Tongue (tissue), 1 donor: ENCODE measurements at regions not wholly inside any gene's neighbourhood (a gene's known extent, or its start where the extent isn't known, plus 50 kb on each side); places are given as distances from the start of the nearest gene placed in this dataset.
"Not testable (repeated sequence)": the region's sequence is repeated elsewhere in the genome, so short reads cannot be mapped to it uniquely, and the experiment has no call there.

Experiments used
- DNase-seq: peaks from one replicate; pipeline ENCODE4 v3.0.0-alpha.2; 2015

DNA sequence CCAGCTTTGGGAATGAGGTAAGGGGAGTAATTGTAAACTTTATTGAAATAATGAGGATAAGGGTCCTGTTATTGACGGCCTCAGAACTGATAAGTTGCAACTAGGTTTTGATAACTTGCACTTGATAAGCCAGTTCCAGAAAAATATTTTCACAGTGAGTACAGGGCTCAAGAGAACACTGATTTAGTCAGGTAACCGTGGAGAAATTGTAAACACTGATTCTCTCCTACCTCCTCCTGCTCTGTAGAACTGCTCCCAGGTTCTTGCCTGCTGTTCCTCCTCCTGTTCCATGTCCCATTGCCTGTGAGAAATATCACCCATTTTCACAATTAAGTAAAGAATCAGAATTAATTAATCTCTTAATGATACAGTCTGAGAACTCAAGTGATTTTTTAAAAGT, 55.0 kb upstream of the CXXC4 start:
- no peak for DNase-seq

DNA sequence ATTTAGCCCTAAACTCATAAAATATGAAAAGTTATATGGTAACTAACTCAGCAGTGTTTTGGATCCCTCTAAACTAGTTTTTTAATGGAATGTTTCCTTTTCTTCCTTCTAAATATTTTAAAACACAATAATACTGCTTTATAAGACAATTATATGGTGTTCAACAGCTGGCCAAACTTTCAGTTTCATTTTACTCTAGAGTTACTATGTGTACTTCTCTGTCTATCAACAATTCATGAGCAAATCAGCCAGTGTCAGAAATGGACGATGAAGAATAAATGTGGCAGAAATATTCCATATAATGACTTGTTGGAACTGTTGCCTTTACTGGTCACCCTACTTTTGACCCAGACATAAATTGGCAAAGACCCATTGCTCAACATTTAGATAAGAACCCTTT, 64.8 kb upstream of the CXXC4 start:
- no peak for DNase-seq

GRCh38 chr4:104571341-104571740, 76.6 kb upstream of the CXXC4 start:
- no peak for DNase-seq

DNA sequence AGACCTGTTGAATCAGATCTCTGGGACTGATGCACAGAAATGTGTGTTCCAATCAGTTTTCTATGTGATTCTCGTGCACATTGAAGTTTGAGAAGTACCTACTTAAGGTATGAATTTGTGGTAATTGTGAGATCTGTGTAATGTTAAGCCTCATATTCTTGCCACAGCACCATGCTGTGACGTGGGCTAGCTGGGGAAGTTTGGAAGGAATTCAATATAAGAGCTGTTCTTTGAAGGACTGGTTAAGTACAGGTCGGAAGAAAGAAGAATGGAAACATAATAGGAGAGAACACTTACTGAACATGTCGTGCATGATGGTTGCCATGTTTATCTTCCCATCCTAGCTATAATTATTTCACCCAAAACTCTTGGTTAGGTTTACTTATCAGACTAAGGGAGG, 79.7 kb upstream of the CXXC4 start:
- no peak for DNase-seq

GRCh38 chr4:104575278-104575677, 80.6 kb upstream of the CXXC4 start:
- no peak for DNase-seq

GRCh38 chr4:104577405-104577804, 82.7 kb upstream of the CXXC4 start:
- no peak for DNase-seq

- DNase-seq: not testable (repeated sequence)
These were observed 86.8 kb upstream of the CXXC4 start for GRCh38 chr4:104581476-104581875.

- DNase-seq: not testable (repeated sequence)
These were observed 87.4 kb upstream of the CXXC4 start for GRCh38 chr4:104582056-104582455.

- DNase-seq: no peak
These were observed 94.7 kb upstream of the CXXC4 start for GRCh38 chr4:104589264-104589868.

DNA sequence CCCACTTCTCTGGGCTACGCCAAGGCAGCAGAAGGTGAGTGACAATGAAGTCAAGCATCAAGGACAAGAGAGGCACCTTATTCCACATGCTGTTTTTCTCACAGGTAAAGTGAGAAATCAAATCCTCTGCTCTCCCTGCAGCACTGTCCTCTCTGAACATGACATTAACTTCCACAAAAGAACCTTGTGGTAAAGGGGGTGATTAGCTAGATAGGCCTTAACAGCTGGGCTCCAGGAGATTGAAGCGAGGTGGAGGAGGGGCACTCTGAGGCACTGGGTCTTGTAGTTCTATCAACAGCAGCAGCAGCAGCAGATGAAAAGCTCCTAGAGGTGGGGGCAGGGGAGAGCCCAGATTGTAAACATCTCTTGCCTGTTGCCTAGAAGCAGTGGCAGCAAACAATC, 96.8 kb upstream of the CXXC4 start:
- DNase-seq: peak; percentile 74

DNA sequence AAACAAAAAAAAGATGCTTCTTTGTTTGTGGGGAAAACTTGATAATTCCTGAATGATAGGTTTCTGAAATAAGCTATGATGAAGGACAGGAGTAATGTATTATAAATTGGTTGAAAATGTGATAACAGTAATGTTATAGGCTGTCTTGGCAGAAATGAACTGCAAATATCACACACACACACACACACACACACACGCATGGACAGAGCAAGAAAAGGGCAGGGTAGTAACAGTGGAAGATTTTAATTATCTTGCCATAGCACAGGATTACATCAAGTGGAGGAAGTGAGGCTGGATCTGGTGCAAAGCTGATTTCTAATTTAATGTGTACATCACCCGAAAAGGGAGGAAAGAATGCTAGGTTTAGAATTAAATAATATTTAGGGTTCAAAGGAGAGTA, 97.5 kb upstream of the CXXC4 start:
- no peak for DNase-seq

DNA sequence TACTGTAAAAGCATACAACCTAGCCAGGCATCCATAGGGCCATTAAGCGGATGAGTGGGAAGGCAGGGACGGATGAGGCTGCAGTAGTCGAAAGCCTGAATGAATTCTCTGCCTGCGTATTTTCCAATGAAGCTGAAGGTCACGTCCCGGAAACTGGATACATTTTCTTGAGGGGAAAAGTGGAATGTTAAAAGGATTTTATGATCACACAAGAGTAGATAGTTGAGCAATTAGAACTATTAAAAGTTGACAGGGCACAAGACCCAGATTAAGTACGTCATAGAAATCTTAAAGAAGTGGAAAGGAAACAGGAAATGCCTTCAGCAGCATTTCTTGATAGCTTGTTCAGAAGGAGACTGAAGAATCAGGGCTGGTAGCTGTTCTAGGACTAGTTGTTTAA, 98.3 kb upstream of the CXXC4 start:
- peak; percentile 23 for DNase-seq

GRCh38 chr4:104596189-104596588, 101.5 kb upstream of the CXXC4 start:
- no peak for DNase-seq

- no peak for DNase-seq
These were observed 120.8 kb upstream of the CXXC4 start for GRCh38 chr4:104615496-104615895.

DNA sequence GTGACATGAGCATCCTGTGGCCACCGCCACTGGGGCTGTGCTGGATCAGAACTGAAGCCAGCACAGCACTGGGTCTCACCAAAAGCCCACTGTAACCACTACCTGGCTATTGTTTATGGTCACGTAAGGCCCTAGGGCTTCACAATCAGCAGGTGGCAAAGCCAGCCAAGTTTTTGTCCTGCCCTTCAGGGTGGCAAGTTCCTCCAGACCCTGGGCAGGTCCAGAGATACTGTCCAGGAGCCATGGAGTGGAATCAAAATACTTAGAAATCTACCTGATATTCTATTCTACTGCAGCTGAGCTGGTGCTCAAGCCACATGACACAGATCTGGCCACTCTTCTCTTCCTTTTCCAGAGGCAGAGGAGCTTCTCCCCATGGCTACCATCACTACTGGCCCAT, 121.2 kb upstream of the CXXC4 start:
- DNase-seq: no peak

DNA sequence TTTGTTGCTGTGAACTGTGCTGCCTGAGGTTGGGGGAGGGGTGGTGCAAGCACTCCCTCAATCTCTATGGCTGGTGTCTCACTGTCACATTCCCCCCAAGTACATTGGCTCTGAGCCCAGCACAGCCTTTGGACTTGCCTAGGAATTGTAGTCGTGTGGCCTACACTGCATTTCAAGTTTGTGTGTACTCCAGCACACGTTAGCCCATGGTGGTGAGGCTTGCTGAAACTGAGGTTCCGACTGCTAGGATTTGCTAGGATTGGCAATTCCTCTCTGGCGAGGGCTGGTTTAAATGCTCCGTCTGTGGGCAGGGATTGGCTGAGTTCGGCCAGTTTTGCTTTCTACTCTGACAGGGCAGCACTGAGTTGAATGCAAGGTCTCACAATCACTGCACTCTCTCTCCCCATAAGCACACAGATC, 121.7 kb upstream of the CXXC4 start:
- peak; percentile 31 for DNase-seq

- no peak for DNase-seq
These were observed 131.0 kb upstream of the CXXC4 start for GRCh38 chr4:104625706-104626105.

GRCh38 chr4:104629601-104630000, 134.9 kb upstream of the CXXC4 start:
- DNase-seq: no peak

DNA sequence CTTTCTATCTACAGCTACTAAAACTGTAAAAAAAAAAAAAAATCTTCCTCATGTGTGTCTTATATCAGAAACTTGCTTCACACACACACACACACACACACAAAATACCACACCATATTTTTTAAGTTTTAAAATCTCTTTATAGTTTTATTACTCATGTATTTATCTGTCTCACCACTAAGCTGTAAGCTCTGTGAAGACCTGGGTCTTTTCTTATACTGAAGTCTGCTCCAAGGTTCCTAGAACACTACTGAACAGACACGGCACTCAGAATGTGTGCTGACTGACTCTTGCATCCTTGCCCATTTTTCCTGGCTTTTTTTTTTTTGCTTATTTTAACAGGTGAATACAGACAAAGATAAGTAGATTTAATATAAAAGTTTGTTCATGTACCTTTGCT, 135.6 kb upstream of the CXXC4 start:
- no peak for DNase-seq

DNA sequence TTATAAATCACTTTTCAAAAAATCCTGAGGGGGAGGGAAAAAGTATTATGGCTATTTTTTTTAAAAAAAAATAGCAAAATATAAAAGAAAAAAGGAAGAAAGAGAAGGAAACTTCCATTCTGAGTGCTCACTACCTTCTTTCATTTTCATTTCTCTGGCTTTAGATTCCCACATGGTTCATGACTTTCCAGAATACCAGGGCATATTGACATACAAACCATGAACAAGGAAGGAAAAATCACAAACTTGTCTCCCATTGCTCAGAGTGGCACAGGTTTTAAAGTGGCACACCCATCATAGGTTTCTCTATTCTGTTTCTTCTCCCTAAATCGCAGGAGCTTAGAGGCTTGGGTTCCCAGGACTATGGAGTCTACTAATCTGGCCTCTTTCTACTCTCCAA, 136.3 kb upstream of the CXXC4 start:
- DNase-seq: no peak

- peak; percentile 7 for DNase-seq
These were observed 146.7 kb upstream of the CXXC4 start for GRCh38 chr4:104641418-104641817.

GRCh38 chr4:104642521-104642920, 147.8 kb upstream of the CXXC4 start:
- no peak for DNase-seq

GRCh38 chr4:104643805-104644204, 149.1 kb upstream of the CXXC4 start:
- no peak for DNase-seq

DNA sequence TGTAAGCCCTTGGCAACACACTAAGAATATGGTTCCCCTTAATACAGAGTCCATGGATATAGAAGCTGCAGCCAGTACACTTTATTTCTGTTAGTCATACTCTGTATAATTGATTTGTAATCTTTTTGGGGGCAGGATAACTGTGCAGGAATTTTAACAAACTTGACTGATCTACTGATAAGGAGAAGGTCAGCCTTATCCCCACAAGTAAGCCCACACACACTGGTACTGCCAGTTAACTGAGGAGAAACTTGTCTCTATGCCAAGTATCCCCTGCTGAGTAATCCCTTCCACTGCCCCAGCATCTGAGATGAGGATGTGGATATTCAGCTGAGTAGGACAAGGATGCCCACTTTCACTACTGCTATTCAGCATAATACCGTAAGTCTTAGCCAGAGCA, 154.9 kb upstream of the CXXC4 start:
- no peak for DNase-seq

DNA sequence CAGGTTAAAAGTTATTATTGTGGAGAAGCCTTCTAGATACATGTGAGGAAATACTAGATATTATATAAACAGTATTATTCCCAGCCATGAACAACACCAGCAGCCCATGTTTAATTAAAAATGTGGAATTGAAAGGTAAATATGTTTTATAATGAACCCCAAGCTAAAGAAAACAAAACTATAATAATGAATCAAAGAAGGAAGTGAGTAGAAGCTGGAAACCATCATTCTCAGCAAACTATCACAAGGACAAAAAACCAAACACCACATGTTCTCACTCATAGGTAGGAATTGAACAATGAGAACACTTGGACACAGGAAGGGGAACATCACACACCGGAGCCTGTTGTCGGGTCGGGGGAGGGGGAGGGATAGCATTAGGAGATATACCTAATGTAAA, 167.6 kb upstream of the CXXC4 start:
- DNase-seq: not testable (repeated sequence)
